ENCODE measurements at regions not wholly inside any gene's neighbourhood (a gene's known extent, or its start where the extent isn't known, plus 50 kb on each side); places are given as distances from the start of the nearest gene placed in this dataset.

- TF ChIP-seq, protein P1, sequence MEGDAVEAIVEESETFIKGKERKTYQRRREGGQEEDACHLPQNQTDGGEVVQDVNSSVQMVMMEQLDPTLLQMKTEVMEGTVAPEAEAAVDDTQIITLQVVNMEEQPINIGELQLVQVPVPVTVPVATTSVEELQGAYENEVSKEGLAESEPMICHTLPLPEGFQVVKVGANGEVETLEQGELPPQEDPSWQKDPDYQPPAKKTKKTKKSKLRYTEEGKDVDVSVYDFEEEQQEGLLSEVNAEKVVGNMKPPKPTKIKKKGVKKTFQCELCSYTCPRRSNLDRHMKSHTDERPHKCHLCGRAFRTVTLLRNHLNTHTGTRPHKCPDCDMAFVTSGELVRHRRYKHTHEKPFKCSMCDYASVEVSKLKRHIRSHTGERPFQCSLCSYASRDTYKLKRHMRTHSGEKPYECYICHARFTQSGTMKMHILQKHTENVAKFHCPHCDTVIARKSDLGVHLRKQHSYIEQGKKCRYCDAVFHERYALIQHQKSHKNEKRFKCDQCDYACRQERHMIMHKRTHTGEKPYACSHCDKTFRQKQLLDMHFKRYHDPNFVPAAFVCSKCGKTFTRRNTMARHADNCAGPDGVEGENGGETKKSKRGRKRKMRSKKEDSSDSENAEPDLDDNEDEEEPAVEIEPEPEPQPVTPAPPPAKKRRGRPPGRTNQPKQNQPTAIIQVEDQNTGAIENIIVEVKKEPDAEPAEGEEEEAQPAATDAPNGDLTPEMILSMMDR (IDR thresholded peaks at IDR 0.05; ENCODE audit: low read length): no peak
- no peak for TF ChIP-seq EZH2 (IDR thresholded peaks at IDR 0.05; ENCODE audit: borderline replicate concordance, low read length)
These were observed 719.2 kb upstream of the MBL2 start for GRCh38 chr10:53491774-53492173.

Data from OCI-LY1 (cell line).